Sigmoid colon (tissue), 6 donors: ENCODE measurements at regions not wholly inside any gene's neighbourhood (a gene's known extent, or its start where the extent isn't known, plus 50 kb on each side); places are given as distances from the start of the nearest gene placed in this dataset.

ENCODE experiments used
- DNase-seq: peaks from one replicate; pipeline ENCODE4 v3.0.0-alpha.2; 2019
- H3K27ac ChIP-seq, 4 donors: fragments of 200-600 bp; sonication (generic); one replicate each; pipeline ENCODE4 v1.5.1; 2016 to 2019; ENCODE audit warnings: mild to moderate bottlenecking in 1 of 4
- H3K27me3 ChIP-seq, 3 donors: fragments of 200-600 bp; sonication (generic); one replicate each; pipeline ENCODE4 v1.5.1; 2019; ENCODE audit warnings: mild to moderate bottlenecking in 1 of 3
- H3K36me3 ChIP-seq, 4 donors: fragments of 200-600 bp; sonication (generic); one replicate each; pipeline ENCODE4 v1.5.1; 2016 to 2019
- H3K4me1 ChIP-seq, 4 donors: fragments of 200-600 bp; sonication (generic); one replicate each; pipeline ENCODE4 v1.5.1; 2017 to 2019
- H3K4me3 ChIP-seq, 4 donors: fragments of 200-600 bp; sonication (generic); one replicate each; pipeline ENCODE4 v1.5.1; 2017 to 2019; ENCODE audit warnings: mild to moderate bottlenecking in 2 of 4, moderate library complexity in 1 of 4
- H3K9me3 ChIP-seq, 4 donors: fragments of 200-600 bp in 3 of 4; sonication (generic) in 3 of 4; one replicate each; pipeline versions ENCODE4 v1.5.1 to v1.6.1; 2013 to 2019
- CTCF ChIP-seq, 4 experiments: fragments of 450-650 bp in 3 of 4; fragments of 200-600 bp in 1 of 4; IDR thresholded peaks; one replicate each; pipeline ENCODE4 v1.5.1; 2016 to 2019; ENCODE audit warnings: antibody characterized with exemption in 4 of 4, mild to moderate bottlenecking in 3 of 4, moderate library complexity in 2 of 4
- EP300 ChIP-seq, 4 donors: sonication (generic); formaldehyde crosslinking; IDR thresholded peaks; one replicate each; pipeline ENCODE4 v1.6.1; 2017; ENCODE audit warnings: antibody characterized with exemption in 4 of 4
- POLR2A ChIP-seq, 2 donors: fragments of 450-650 bp; IDR thresholded peaks; one replicate each; pipeline ENCODE4 v1.6.1; 2016; ENCODE audit warnings: antibody characterized with exemption in 2 of 2, mild to moderate bottlenecking in 2 of 2, moderate library complexity in 2 of 2
- POLR2AphosphoS5 ChIP-seq, 4 donors: sonication (generic); formaldehyde crosslinking; IDR thresholded peaks; one replicate each; pipeline ENCODE4 v1.6.1; 2017; ENCODE audit warnings: antibody characterized with exemption in 4 of 4
- WGBS, 2 donors: extraction: QIAGEN DNeasy Blood & Tissue Kit; methylation state at CpG; one replicate each; pipeline ENCODE4 v1.1.7; 2013; 5-methylcytosine and 5-hydroxymethylcytosine counted together
- intact Hi-C: fragments of 100-400 bp; cut with DNase I; formaldehyde crosslinking; loops from one replicate; pipeline ENCODE4 v1.15.1; 2023
- donor health status: healthy with polysubstance abuse.
- donor health status: healthy.

GRCh38 chr2:14445670-14446069, 186.8 kb upstream of the LRATD1 start:
- Histone ChIP-seq H3K27me3 (no peaks in the 10 kb centered on the region), H3K36me3 (no peaks in the 10 kb centered on the region), H3K4me1 (no peaks in the 10 kb centered on the region), H3K27ac (no peak overlapping the region), H3K9me3 (peaks cover 0 to 5% (median 0%) of the 10 kb centered on the region in 4 donors), H3K4me3 (no peak overlapping the region)
- TF ChIP-seq CTCF (IDR thresholded peaks at IDR 0.05) (no peak), EP300 (IDR thresholded peaks at IDR 0.05) (no peak), POLR2A (IDR thresholded peaks at IDR 0.05) (no peak), POLR2AphosphoS5 (IDR thresholded peaks at IDR 0.05) (no peak)
- intact Hi-C loops, result no loop called here
- DNase-seq, result no peak

GRCh38 chr2:14448340-14448739, 184.2 kb upstream of the LRATD1 start:
- Histone ChIP-seq H3K4me3 (no peak overlapping the region), H3K27me3 (no peaks in the 10 kb centered on the region), H3K9me3 (peaks cover 0 to 5% (median 0%) of the 10 kb centered on the region in 4 donors), H3K4me1 (no peaks in the 10 kb centered on the region), H3K27ac (no peak overlapping the region), H3K36me3 (no peaks in the 10 kb centered on the region)
- TF ChIP-seq EP300 (IDR thresholded peaks at IDR 0.05) (no peak), POLR2A (IDR thresholded peaks at IDR 0.05) (no peak), CTCF (IDR thresholded peaks at IDR 0.05) (no peak), POLR2AphosphoS5 (IDR thresholded peaks at IDR 0.05) (no peak)
- 83 to 84% methylated on average over 1 of the region's 1 CpG for WGBS, 2 donors
- DNase-seq, result no peak
- intact Hi-C loops, result no loop called here

- TF ChIP-seq EP300 (IDR thresholded peaks at IDR 0.05) (no peak), POLR2AphosphoS5 (IDR thresholded peaks at IDR 0.05) (no peak), CTCF (IDR thresholded peaks at IDR 0.05) (no peak), POLR2A (IDR thresholded peaks at IDR 0.05) (no peak)
- intact Hi-C loops, result no loop called here
- 68 to 72% methylated on average over 2 of the region's 2 CpGs for WGBS, 2 donors
These were observed 181.2 kb upstream of the LRATD1 start for GRCh38 chr2:14451312-14451711.

GRCh38 chr2:14454202-14454601, 178.3 kb upstream of the LRATD1 start:
- no peaks in the 10 kb centered on the region for H3K36me3 ChIP-seq
- no peaks in the 10 kb centered on the region for H3K4me1 ChIP-seq
- H3K27me3 ChIP-seq, result no peaks in the 10 kb centered on the region
- no peak for DNase-seq
- H3K27ac ChIP-seq, result no peak overlapping the region
- TF ChIP-seq POLR2A (IDR thresholded peaks at IDR 0.05) (no peak), POLR2AphosphoS5 (IDR thresholded peaks at IDR 0.05) (no peak), CTCF (IDR thresholded peaks at IDR 0.05) (no peak), EP300 (IDR thresholded peaks at IDR 0.05) (no peak)
- 78 to 83% methylated on average over 3 of the region's 3 CpGs for WGBS, 2 donors
- no peaks in the 10 kb centered on the region for H3K9me3 ChIP-seq
- intact Hi-C loops, result no loop called here
- H3K4me3 ChIP-seq, result no peak overlapping the region

More at GRCh38 chr2:14451312-14451711, 181.2 kb upstream of the LRATD1 start:
- Histone ChIP-seq H3K4me3 (no peak overlapping the region), H3K27me3 (no peaks in the 10 kb centered on the region), H3K9me3 (no peaks in the 10 kb centered on the region), H3K4me1 (no peaks in the 10 kb centered on the region), H3K27ac (no peak overlapping the region), H3K36me3 (no peaks in the 10 kb centered on the region)
- DNase-seq, result no peak

- 94 to 95% methylated on average over 1 of the region's 1 CpG for WGBS, 2 donors
- no peaks in the 10 kb centered on the region for H3K9me3 ChIP-seq
- H3K27me3 ChIP-seq, result no peaks in the 10 kb centered on the region
- no peaks in the 10 kb centered on the region for H3K4me1 ChIP-seq
- H3K4me3 ChIP-seq, result no peak overlapping the region
- intact Hi-C loops, result no loop called here
- TF ChIP-seq CTCF (IDR thresholded peaks at IDR 0.05) (no peak), POLR2A (IDR thresholded peaks at IDR 0.05) (no peak), POLR2AphosphoS5 (IDR thresholded peaks at IDR 0.05) (no peak), EP300 (IDR thresholded peaks at IDR 0.05) (no peak)
- H3K27ac ChIP-seq, result no peak overlapping the region
- no peaks in the 10 kb centered on the region for H3K36me3 ChIP-seq
- no peak for DNase-seq
These were observed 172.7 kb upstream of the LRATD1 start for GRCh38 chr2:14459786-14460325.
